LNCaP clone FGC (cell line): ENCODE measurements at regions not wholly inside any gene's neighbourhood (a gene's known extent, or its start where the extent isn't known, plus 50 kb on each side); places are given as distances from the start of the nearest gene placed in this dataset.
A peak's percentile ranks its signal among the peaks of the same experiment; 100 is the strongest.
"Not testable (repeated sequence)": the region's sequence is repeated elsewhere in the genome, so short reads cannot be mapped to it uniquely, and the experiment has no call there.

Experiments
- DNase-seq: peaks from one replicate; pipeline ENCODE4 v3.0.0-alpha.2; 2011; ENCODE audit warnings: low read depth
- H3K4me3 ChIP-seq: 2 replicates; pipeline ENCODE4 v1.5.1; 2011; ENCODE audit warnings: mild to moderate bottlenecking, low read depth, low read length, control low read depth
- TF ChIP-seq, protein P1 (sequence below): IDR thresholded peaks from 2 replicates; pipeline ENCODE4 v1.5.1; 2012; ENCODE audit warnings: mild to moderate bottlenecking; ENCODE audit not compliant: control insufficient read depth, insufficient read depth; ENCODE audit errors: extremely low read depth

DNA sequence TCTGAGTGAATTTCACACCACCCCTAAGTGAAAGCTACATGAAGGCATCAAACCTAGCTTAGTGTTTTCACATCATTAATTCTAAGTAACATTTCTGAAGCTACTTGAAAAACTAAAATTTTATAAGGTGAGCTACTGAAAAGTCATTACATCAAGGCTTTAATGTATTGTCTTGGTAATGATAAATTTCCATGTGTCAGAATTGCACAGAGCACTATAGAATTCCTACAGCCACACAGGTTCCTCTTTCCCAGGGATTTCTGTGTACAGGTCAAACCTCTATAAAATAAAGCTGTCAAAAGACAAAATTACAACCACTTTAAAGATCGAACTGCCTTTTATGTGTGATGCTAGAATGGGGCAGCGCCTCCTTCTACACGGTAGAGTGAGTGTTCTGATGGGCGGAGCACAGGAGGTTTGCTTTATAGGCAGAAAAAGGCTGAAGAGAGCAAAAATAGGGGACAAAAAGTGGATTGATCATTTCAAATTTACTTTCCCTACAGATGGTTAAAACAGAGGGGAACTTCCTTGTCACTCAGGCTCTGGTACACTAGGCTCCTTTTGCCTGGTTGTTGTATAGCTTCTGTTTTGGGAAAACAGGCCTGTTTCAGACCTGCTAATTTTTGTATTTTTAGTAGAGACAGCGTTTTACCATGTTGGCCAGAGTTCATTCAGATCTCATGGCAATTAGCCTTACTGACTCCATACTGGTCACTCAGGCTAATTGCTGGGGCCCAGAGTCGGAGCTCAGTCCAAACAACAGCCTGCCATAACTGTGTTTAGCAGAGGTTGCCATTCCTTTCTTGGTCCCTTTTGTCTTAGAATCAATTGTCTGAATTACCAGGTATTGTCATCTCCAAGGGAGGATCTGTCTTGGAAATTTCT lies 102.5 kb upstream of the BASP1 start:
- no peak for DNase-seq
- TF ChIP-seq, protein P1, sequence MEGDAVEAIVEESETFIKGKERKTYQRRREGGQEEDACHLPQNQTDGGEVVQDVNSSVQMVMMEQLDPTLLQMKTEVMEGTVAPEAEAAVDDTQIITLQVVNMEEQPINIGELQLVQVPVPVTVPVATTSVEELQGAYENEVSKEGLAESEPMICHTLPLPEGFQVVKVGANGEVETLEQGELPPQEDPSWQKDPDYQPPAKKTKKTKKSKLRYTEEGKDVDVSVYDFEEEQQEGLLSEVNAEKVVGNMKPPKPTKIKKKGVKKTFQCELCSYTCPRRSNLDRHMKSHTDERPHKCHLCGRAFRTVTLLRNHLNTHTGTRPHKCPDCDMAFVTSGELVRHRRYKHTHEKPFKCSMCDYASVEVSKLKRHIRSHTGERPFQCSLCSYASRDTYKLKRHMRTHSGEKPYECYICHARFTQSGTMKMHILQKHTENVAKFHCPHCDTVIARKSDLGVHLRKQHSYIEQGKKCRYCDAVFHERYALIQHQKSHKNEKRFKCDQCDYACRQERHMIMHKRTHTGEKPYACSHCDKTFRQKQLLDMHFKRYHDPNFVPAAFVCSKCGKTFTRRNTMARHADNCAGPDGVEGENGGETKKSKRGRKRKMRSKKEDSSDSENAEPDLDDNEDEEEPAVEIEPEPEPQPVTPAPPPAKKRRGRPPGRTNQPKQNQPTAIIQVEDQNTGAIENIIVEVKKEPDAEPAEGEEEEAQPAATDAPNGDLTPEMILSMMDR: no peak
- H3K4me3 ChIP-seq: no peak overlapping the region

DNA sequence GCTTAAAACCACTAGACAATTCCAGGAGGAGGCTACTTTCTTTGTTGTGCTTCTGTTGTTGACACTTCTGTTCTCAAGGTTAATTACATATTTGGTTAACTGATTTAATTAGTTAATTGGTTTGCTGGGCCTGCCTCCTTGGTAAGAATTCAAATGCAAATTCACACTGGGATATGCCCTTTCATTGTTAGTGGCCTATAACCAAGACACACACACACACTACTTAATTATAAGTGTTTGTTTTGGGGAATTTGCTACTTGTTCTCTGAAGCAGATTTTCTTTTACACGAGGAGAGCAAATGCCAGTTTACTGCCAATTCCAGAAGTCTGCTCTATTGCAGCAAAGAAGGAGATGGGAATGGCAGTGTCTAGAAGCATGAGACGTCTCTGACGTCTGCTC lies 101.6 kb upstream of the BASP1 start:
- DNase-seq: peak; percentile 31
- no peak overlapping the region for H3K4me3 ChIP-seq
- TF ChIP-seq, protein P1: no peak

DNA sequence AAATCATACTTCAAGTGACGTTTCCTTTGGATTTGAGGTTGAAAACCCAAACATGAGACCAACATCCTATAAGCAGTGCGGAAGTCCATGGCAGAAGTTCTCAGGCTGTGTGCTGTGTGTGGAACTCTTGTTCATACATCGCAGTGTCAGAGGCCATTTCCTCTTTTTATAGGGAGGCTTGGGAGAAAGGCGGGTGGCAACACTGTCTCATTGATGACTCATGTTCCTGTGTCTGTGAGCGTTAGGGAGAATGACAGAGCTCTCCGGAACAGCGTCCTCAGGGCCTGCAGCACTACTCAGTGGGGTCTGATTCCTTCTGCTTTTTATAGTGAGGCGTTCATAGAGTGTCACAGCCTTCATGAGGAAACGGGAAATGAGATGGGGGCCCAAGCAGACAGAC lies 98.8 kb upstream of the BASP1 start:
- TF ChIP-seq, protein P1: no peak

DNA sequence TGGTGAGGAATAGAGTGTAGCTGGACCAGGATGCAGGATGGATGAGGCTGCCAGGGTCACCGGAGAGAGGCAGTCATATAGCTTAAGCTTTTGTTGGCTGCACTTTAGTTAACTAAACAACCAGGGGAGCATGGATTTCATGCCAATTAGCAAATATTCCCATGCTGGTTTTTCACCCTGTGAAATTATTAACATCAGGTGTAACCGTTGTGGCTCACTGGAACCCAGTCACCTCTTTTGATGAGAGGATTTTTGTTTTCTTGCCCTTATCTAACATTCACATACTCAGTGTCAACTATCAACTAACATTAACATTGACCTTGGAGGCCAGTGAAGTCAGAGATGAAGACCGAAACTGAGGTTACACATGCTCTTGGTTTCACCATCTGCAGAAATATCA lies 97.2 kb upstream of the BASP1 start:
- peak; percentile 28 for DNase-seq
- TF ChIP-seq, protein P1: no peak

More for the DNA sequence above, 98.8 kb upstream of the BASP1 start:
- DNase-seq: no peak
- no peak overlapping the region for H3K4me3 ChIP-seq

DNA sequence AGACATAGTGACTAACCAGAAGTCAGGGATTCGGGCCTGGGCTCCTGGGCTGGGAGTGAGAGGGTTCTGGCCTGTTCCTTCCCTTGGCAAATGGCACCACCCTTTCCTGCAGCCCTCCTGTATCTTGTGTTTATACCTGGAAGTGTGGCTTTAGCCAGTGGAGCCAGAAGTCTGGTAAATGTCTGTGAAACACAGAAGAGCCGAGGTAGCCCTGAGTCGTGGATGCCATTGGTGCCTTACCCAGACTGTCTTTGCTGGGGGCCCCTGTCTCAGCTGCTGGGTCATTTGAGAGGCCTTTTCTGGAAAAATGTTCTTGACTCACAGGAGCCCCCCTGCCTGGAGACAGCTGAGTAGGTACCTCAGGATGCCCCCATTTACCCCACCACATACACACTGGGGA lies 95.7 kb upstream of the BASP1 start:
- TF ChIP-seq, protein P1: no peak
- no peak for DNase-seq
- H3K4me3 ChIP-seq: no peak overlapping the region

More for the DNA sequence above, 97.2 kb upstream of the BASP1 start:
- no peak overlapping the region for H3K4me3 ChIP-seq

DNA sequence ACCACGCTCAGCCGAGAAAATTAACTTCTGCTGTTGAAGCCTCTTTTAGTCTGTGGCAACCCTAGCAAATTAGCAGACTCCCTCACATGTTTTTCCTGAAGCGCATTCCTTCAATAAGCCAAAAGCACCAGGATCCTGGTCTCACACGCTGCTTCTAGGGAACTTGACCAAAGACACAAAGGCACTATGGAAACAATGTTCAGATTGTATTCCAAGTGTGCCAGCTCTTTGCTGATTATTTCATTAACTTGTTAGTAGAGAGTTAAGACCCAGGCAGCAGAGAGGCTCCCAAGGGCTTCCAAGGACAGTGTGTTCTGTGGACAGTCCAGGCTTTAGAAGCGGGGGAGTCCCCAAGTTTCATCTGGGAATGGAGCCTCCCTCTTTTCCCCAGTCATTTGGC lies 94.4 kb upstream of the BASP1 start:
- H3K4me3 ChIP-seq: no peak overlapping the region
- DNase-seq: no peak
- TF ChIP-seq, protein P1: no peak

DNA sequence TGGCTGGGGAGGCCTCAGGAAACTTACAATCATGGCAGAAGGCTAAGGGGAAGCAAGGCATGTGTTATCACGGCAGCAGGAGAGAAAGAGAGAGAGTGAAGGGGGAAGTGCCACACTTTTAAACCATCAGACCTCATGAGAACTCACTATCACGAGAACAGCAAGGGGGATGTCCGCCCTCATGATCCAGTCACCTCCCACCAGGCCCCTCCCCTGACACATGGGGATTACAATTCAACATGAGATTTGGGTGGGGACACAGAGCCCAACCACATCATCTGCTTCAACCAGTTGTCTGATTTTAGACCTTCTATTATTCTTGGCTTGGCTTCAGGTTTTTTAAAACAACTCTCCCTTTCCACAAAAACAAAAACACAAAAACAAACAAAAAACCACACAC lies 93.7 kb upstream of the BASP1 start:
- H3K4me3 ChIP-seq, DNase-seq: not testable (repeated sequence)
